GM12864 (cell line): ENCODE measurements at regions not wholly inside any gene's neighbourhood (a gene's known extent, or its start where the extent isn't known, plus 50 kb on each side); places are given as distances from the start of the nearest gene placed in this dataset.
"Not testable (repeated sequence)": the region's sequence is repeated elsewhere in the genome, so short reads cannot be mapped to it uniquely, and the experiment has no call there.

Experiments used
- DNase-seq: peaks from one replicate; pipeline ENCODE4 v3.0.0-alpha.2; 2011; ENCODE audit warnings: low read depth
- H3K4me3 ChIP-seq: 2 replicates; pipeline ENCODE4 v1.5.1; 2011; ENCODE audit warnings: mild to moderate bottlenecking, low read depth, low read length, control low read depth
- CTCF ChIP-seq: IDR thresholded peaks from 2 replicates; pipeline ENCODE4 v1.5.1; 2011; ENCODE audit warnings: low read depth, mild to moderate bottlenecking, moderate library complexity, low read length, control low read depth, inconsistent platforms; ENCODE audit errors: missing control alignments

GRCh38 chr2:100704711-100705110 lies 115.2 kb upstream of the NPAS2 start:
- no peak overlapping the region for H3K4me3 ChIP-seq
- no peak for TF ChIP-seq CTCF
- DNase-seq: no peak

GRCh38 chr2:100707016-100707947 lies 112.7 kb upstream of the NPAS2 start:
- no peak for TF ChIP-seq CTCF
- H3K4me3 ChIP-seq: no peak overlapping the region
- DNase-seq: no peak

DNA sequence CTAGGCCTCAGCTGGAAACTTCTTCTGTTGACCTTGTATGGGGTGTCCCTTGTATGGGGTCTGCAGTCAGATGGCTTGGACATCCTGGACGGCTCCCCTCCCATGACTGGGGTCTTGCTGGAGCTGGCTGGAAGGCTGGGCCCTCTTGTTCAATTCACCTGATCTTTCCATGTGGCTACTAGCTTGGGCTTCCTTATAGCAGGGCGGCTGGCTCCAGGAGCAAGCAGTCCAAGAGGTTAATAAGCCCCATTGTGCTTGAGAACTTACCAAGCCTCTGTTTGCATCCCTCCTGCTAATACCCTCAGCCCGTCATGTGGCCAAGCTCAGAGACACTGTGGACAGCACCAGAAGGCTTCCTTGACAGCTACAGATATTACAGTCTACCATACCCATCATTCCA lies 111.6 kb upstream of the NPAS2 start:
- no peak for TF ChIP-seq CTCF
- H3K4me3 ChIP-seq: no peak overlapping the region
- DNase-seq: no peak

- no peak overlapping the region for H3K4me3 ChIP-seq
- no peak for DNase-seq
- no peak for TF ChIP-seq CTCF
Observed at GRCh38 chr2:100713106-100713505, 106.8 kb upstream of the NPAS2 start.

- H3K4me3 ChIP-seq, DNase-seq: not testable (repeated sequence)
Observed at GRCh38 chr2:100714396-100715010, 105.4 kb upstream of the NPAS2 start.

GRCh38 chr2:100715861-100716260 lies 104.1 kb upstream of the NPAS2 start:
- H3K4me3 ChIP-seq, DNase-seq: not testable (repeated sequence)

DNA sequence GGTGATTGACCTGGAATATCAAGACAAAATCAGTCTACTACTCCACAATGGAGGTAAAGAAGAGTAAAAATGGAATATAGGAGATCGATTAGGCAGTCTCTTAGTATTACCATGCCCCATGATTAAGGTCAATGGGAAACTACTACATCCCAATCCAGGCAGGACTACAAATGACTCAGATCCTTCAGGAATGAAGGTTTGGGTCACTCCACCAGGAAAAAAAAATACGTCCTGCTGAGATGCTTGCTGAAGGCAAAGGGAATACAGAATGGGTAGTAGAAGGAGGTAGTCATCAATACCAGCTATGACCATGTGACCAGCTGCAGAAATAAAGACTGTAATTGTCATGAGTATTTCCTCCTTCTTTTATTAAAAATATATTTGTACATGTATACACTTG lies 103.4 kb upstream of the NPAS2 start:
- no peak for TF ChIP-seq CTCF

DNA sequence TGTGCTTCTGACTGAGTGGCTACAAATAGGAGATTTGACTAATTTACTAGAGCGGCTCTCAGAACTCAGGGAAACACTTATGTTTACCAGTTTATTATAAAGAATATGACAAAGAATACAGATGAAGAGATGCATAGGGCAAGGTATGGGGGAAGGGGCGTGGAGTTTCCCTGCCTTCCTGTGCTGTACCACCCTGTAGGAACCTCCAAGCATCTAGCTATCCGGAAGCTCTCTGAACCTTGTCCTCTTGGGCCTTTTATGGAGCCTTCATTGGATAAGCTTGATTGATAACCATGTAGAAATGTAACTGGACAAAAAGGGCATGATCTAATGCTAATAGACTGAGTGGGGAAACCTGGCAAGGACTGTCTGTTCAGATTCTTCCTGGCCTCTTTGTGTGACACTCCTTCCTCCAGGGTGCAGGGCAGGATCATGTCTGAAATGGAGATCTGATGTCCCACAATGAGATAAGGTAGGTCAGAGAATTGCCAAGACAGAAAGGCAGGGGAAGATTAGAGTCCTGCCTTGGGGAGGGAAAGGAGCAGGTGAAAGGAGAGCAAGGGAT lies 101.8 kb upstream of the NPAS2 start:
- no peak overlapping the region for H3K4me3 ChIP-seq
- TF ChIP-seq CTCF: no peak

More for the DNA sequence above, 103.4 kb upstream of the NPAS2 start:
- no peak for DNase-seq
- no peak overlapping the region for H3K4me3 ChIP-seq

More for the DNA sequence above, 101.8 kb upstream of the NPAS2 start:
- no peak for DNase-seq
